ENCODE measurements at regions not wholly inside any gene's neighbourhood (a gene's known extent, or its start where the extent isn't known, plus 50 kb on each side); places are given as distances from the start of the nearest gene placed in this dataset.

DNA sequence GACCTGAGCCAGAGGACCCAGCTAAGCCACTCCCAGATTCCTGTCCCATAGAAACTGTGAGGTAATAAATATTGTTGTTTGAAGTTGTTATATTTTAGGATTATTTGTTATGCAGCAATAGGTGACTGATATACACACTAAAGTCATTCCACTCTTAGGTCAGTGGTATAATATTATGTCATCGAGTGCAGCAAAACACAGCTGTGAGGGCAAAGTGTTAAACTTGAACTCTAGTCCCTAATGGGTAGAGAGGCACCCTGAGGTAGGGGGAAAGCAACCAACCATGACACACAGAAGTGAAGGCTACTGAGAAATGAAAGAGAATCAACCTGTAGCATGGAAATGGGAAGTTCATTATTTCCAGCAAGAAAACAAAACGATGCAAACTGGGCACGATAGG is 66.6 kb downstream of the ATXN3L start:
- Mint-ChIP-seq H3K4me3 (no peak overlapping the region), H3K36me3 (ENCODE audit: insufficient read depth in 2 of 2) (peaks cover 2 to 4% of the 10 kb centered on the region in 2 donors), H3K9me3 (peaks cover 0 to 5% of the 10 kb centered on the region in 2 donors), H3K4me1 (ENCODE audit: low read depth) (peaks cover 40% of the 10 kb centered on the region), H3K27ac (no peak overlapping the region), H3K27me3 (ENCODE audit: low read depth) (peaks cover 25% of the 10 kb centered on the region)
- ATAC-seq (replicated peaks in 1 of 2) (no peak), DNase-seq (no peak)

DNA sequence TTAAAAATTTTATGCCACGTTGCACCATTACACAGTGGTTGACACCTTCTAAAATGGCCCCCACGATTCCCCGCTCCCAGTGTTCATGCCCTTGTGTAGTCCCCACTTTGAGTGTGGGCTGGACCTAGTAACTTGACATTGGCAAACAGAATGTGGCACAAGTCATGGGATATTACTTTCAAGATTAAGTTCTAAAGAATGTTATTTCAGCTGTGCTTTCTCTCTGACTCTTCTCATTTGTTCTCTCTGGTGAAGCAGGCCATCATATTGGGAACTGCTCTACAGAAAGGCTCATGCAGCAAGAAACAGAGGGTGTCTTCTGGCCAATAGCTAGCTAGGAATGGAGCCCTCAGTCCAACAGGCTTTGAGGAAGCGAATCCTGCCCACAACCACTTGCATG is 67.1 kb downstream of the ATXN3L start:
- Mint-ChIP-seq H3K4me3 (no peak overlapping the region), H3K4me1 (ENCODE audit: low read depth) (peaks cover 35% of the 10 kb centered on the region), H3K27ac (no peak overlapping the region), H3K36me3 (ENCODE audit: insufficient read depth in 2 of 2) (peaks cover 2 to 4% of the 10 kb centered on the region in 2 donors), H3K27me3 (ENCODE audit: low read depth) (peaks cover 25% of the 10 kb centered on the region), H3K9me3 (peaks cover 0 to 5% of the 10 kb centered on the region in 2 donors)
- ATAC-seq (replicated peaks in 1 of 2) (no peak), DNase-seq (no peak)

DNA sequence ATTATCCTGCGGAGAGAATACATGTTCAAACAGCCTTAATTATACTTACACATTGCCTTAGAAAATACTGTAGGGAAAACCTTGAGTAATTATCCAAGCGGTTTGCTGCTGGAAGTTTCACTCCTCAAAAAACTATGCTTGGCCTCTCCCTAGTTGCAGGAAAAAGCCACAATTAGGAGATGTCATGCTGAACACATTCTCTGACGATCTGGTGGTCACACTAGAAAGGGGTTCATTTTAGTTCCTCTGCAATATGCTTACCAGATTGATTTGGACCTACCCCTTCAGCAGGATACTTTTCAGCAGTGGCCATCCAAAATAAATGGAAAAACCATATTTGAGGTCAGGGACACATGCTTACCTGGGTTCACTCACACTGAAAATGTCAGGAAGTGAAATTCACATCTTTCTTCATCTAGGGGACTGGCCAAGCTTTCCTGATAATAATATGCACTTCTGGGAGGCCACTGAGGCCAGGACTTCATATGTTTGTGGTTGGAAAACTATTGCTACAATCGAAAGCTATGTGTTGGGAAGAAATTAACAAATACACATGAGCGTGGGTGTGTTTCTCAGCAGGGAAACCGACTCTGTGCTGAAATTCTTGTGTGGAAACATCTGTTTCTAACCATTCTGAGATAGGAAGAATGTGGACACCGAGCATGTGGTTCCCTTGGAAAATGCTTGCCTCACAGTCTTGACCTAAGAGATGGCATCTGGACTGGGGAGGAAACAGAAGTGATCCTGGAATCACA is 68.8 kb downstream of the ATXN3L start:
- Mint-ChIP-seq H3K4me3 (no peak overlapping the region), H3K9me3 (peaks cover 0 to 8% of the 10 kb centered on the region in 2 donors), H3K27ac (no peak overlapping the region), H3K4me1 (ENCODE audit: low read depth) (peaks cover 25% of the 10 kb centered on the region), H3K36me3 (ENCODE audit: insufficient read depth in 2 of 2) (peaks cover 2% of the 10 kb centered on the region in 2 donors), H3K27me3 (ENCODE audit: low read depth) (peaks cover 34% of the 10 kb centered on the region)
- ATAC-seq (replicated peaks in 1 of 2) (no peak), DNase-seq (no peak)

DNA sequence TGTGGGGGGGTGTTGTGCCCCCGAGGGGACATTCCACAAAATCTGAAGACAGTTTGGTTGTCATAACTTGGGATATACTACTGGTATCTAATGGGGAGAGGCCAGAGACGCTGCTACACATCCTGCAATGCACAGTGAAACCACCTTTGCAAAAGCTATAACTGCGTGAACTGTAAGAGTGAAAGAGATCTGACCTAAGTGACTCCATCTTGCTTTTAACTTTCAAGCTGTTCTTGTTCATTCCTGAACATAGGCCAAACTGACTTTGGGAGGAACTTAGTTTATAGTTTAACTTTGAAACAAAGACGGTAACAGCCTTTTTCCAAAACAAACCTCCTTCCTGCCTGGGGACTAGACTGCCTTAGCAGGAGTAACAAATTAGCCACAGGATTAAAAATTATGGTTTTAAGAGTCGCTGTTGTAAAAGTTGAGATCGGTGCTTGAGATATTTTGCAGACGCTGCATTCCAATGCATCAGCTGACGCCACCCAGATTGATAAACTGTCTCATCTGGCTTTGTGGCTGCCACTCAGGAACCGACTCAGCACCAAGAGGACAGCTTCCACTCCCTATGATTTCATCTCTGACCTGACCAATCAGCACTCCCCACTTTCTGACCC is 70.9 kb downstream of the ATXN3L start:
- Mint-ChIP-seq H3K4me3 (no peak overlapping the region), H3K27me3 (ENCODE audit: low read depth) (peaks cover 27% of the 10 kb centered on the region), H3K4me1 (ENCODE audit: low read depth) (peaks cover 9% of the 10 kb centered on the region), H3K27ac (no peak overlapping the region), H3K9me3 (peaks cover 0 to 11% of the 10 kb centered on the region in 2 donors), H3K36me3 (ENCODE audit: insufficient read depth in 2 of 2) (no peaks in the 10 kb centered on the region)
- DNase-seq (no peak), ATAC-seq (replicated peaks in 1 of 2) (no peak)

DNA sequence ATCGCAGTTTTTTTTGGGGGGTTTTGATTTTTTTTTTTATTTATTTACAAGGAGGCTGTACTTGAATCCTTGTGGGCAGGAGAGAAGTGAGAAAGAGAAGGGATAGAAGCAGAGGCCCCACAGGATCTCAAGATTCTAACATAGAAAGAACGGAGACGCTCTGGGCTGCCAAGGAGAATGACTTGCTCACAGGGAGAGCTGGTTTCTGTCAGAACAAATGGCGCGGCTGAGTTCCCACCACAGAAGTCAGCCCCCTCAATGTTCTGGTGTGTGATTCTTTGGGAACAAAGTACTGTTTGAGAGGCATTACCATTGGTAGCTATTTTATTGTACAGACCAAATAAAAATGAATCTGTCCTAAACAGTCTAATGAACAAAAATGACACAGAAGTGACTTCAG is 80.6 kb downstream of the ATXN3L start:
- no peaks in the 10 kb centered on the region for H3K9me3 Mint-ChIP-seq
- peaks cover 0 to 1% of the 10 kb centered on the region in 2 donors for H3K36me3 Mint-ChIP-seq (ENCODE audit: insufficient read depth in 2 of 2)
- no peak for ATAC-seq (replicated peaks in 1 of 2)
- H3K27ac Mint-ChIP-seq = no peak overlapping the region
- peaks cover 31% of the 10 kb centered on the region for H3K27me3 Mint-ChIP-seq (ENCODE audit: low read depth)
- H3K4me3 Mint-ChIP-seq = no peak overlapping the region
- H3K4me1 Mint-ChIP-seq (ENCODE audit: low read depth) = no peaks in the 10 kb centered on the region
- DNase-seq = no peak

DNA sequence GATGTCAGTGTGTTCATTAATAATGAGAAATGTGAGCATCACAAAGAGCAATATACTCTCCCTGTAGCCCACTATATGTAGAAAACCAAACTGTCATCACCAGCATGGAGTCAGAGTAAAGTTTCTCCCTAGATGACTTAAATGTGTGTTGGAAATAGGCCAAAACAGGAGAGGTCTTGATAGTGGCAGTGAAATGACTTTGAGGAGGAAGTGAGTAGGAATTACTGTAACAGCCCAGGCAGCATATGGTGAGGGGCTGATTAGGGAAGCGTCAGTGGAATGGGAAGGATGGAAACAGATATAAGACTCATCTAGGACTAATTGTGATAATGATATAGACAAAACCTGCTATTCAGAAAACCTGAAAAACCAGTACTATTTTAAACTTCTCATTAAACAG is 83.9 kb downstream of the ATXN3L start:
- DNase-seq = no peak
- H3K36me3 Mint-ChIP-seq (ENCODE audit: insufficient read depth in 2 of 2) = no peaks in the 10 kb centered on the region
- ATAC-seq (replicated peaks in 1 of 2) = no peak
- peaks cover 14% of the 10 kb centered on the region for H3K27me3 Mint-ChIP-seq (ENCODE audit: low read depth)
- no peak overlapping the region for H3K4me3 Mint-ChIP-seq
- no peaks in the 10 kb centered on the region for H3K9me3 Mint-ChIP-seq
- no peak overlapping the region for H3K27ac Mint-ChIP-seq
- H3K4me1 Mint-ChIP-seq (ENCODE audit: low read depth) = no peaks in the 10 kb centered on the region

DNA sequence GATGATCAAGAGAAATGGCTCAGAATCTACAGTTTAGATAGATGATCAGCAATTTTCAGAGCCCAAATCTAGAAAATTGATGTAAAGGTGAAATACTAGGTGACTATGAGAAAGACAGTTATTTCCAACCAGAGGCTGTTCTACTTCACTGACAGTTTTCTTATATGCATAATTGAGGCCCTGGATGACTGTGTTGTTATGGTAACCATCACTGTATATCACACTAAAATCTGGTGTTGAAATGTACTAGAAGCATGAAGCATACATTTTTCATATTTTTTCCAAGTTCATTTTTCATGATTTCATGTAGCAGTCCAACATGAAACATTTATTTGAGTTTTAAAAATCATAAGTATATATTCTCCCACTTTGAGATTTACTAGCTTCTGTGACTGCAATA is 87.4 kb downstream of the ATXN3L start:
- no peak for ATAC-seq (replicated peaks in 1 of 2)
- H3K27ac Mint-ChIP-seq = no peak overlapping the region
- no peak for DNase-seq
- H3K36me3 Mint-ChIP-seq (ENCODE audit: insufficient read depth in 2 of 2) = no peaks in the 10 kb centered on the region
- H3K4me1 Mint-ChIP-seq (ENCODE audit: low read depth) = no peaks in the 10 kb centered on the region
- H3K9me3 Mint-ChIP-seq = no peaks in the 10 kb centered on the region
- H3K4me3 Mint-ChIP-seq = no peak overlapping the region
- H3K27me3 Mint-ChIP-seq (ENCODE audit: low read depth) = peaks cover 8% of the 10 kb centered on the region

DNA sequence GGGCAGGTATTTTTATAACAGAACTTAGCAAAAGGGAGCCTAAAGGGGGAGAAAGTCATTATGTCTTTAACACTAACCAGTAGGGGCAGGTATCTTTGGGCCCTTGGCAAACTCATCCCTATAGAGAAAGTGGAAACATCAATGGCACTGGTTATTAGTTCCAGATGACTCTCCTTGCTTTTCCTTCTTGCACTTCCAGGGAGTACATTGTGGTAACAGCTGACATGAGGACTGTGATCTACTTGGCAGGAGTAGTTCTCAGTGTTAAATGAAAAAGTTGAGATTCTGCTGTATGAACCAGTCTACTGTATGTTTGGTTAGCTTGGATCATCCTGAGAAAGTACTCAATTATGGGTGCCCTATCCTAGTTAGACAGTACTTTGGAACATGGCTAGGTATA is 93.6 kb downstream of the ATXN3L start:
- ATAC-seq (replicated peaks in 1 of 2) = no peak
- no peak overlapping the region for H3K27ac Mint-ChIP-seq

DNA sequence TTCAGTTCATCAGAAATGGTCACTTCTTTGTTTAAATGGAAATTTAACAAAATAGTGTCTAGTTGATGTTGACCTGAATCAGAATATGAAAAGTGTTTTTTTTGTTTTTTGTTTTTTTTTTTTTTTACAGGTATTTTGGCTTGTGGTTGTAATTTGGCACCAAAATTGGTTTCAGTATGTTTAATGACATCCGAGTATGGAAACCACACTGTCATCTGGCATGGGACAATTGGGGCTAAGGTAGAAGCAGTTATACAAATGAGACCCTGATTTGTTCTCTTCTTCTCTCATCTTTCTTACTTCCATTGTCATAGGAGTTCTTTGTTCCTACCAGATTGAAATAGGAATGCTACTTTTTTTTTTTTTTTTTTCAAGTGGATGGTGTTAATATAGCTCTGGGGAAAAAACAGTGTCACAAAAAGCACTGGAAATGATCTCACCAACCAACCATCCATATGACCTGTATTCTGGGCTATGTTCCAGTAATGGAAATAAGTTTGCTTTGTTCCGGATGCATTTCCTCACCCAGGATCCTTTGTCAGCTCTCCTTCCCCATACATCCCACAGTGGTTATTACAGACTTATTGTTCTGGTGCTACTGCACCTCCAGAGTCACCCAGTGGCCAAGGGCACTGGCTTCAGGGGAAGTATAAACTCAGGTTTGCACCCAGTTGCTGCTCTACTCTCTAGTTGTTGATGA is 95.8 kb downstream of the ATXN3L start:
- no peak for DNase-seq
- H3K27ac Mint-ChIP-seq = no peak overlapping the region
- no peak for ATAC-seq (replicated peaks in 1 of 2)
- no peaks in the 10 kb centered on the region for H3K4me1 Mint-ChIP-seq (ENCODE audit: low read depth)
- H3K27me3 Mint-ChIP-seq (ENCODE audit: low read depth) = peaks cover 22% of the 10 kb centered on the region
- H3K4me3 Mint-ChIP-seq = no peak overlapping the region
- no peaks in the 10 kb centered on the region for H3K9me3 Mint-ChIP-seq
- no peaks in the 10 kb centered on the region for H3K36me3 Mint-ChIP-seq (ENCODE audit: insufficient read depth in 2 of 2)

More for the DNA sequence above, 93.6 kb downstream of the ATXN3L start:
- Mint-ChIP-seq H3K4me3 (no peak overlapping the region), H3K4me1 (ENCODE audit: low read depth) (no peaks in the 10 kb centered on the region), H3K27me3 (ENCODE audit: low read depth) (peaks cover 22% of the 10 kb centered on the region), H3K36me3 (ENCODE audit: insufficient read depth in 2 of 2) (no peaks in the 10 kb centered on the region), H3K9me3 (no peaks in the 10 kb centered on the region)
- DNase-seq = no peak

DNA sequence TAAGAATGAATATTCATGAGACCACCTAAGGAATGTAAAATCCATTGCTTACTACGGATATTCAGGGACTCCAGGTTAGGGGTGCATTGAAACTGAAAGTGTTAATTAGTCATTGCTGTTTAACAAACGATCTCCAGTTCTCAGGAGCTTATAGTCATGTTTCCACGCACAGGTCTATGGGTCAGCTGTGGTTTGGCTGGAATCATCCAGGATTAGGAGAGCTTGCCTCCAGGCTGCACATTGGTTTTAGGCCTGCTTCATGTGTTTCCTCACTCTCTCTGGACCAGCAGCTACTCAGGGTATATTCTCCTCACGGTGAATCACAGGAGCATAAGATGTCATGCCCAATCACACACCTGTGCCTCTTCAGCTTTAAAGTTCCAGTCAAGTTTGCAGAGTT is 98.9 kb downstream of the ATXN3L start:
- H3K27me3 Mint-ChIP-seq (ENCODE audit: low read depth) = peaks cover 33% of the 10 kb centered on the region
- no peaks in the 10 kb centered on the region for H3K9me3 Mint-ChIP-seq
- H3K4me1 Mint-ChIP-seq (ENCODE audit: low read depth) = no peaks in the 10 kb centered on the region
- no peak overlapping the region for H3K4me3 Mint-ChIP-seq
- no peak overlapping the region for H3K27ac Mint-ChIP-seq
- ATAC-seq (replicated peaks in 1 of 2) = no peak
- no peak for DNase-seq
- no peaks in the 10 kb centered on the region for H3K36me3 Mint-ChIP-seq (ENCODE audit: insufficient read depth in 2 of 2)

DNA sequence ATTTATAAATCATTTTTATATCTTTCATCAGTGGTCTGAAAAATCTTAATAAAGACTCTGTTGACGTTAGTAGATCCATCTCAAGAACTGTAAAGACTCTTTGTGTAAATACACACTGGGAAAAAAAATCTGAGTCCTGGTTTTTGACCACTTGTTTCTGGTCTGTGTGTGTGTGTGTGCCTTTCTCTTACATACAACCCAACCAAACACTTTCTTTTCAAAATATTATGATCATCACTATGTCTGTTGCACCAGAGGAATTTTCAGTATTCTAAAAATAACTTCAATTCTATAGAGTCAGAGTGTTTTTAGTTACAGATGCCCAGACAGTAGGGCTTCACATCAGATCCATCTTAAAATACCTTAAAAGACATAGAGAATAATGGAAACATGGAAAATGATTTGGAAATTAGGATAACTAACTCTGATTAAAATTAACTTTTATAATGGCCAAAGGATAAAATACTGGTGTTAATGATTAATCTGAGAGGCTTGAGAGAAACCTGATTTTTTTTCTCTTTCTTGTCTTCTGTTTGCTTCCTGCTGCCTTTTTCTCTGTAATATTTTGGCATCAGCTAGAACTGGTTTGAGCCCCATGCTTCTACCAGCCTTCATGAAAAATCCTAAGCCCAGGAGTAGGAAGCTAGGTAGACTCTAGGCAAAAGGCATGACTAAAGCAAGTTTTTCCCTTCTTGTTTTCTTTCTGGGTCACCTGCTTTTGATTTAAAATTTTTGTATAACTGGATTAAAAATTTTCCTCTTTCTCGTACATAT is 99.7 kb downstream of the ATXN3L start:
- DNase-seq = no peak
- H3K27ac Mint-ChIP-seq = no peak overlapping the region
- H3K27me3 Mint-ChIP-seq (ENCODE audit: low read depth) = peaks cover 38% of the 10 kb centered on the region
- ATAC-seq (replicated peaks in 1 of 2) = no peak
- no peaks in the 10 kb centered on the region for H3K36me3 Mint-ChIP-seq (ENCODE audit: insufficient read depth in 2 of 2)
- no peak overlapping the region for H3K4me3 Mint-ChIP-seq
- no peaks in the 10 kb centered on the region for H3K4me1 Mint-ChIP-seq (ENCODE audit: low read depth)
- no peaks in the 10 kb centered on the region for H3K9me3 Mint-ChIP-seq

DNA sequence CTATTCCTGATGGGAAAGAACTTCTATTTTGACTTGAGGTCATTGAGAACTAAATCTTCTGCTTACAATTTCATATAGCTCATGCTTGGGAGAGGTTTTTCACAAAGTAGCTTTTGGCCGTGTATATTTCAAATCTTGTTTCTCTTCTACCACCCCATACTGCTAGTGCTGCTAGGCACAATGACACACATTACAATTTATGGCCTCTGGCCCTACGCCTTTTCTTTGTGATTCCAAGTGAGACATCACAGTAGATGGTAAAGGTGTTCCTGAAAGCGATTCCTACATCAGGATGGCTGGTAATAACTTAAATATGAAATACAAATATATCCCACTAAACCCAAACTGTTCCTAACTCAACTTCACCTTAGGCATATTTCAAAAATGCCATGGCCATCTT is 101.1 kb downstream of the ATXN3L start:
- no peak overlapping the region for H3K27ac Mint-ChIP-seq
- H3K4me1 Mint-ChIP-seq (ENCODE audit: low read depth) = no peaks in the 10 kb centered on the region
- no peak overlapping the region for H3K4me3 Mint-ChIP-seq
- ATAC-seq (replicated peaks in 1 of 2) (no peak), DNase-seq (no peak)
- no peaks in the 10 kb centered on the region for H3K36me3 Mint-ChIP-seq (ENCODE audit: insufficient read depth in 2 of 2)
- H3K9me3 Mint-ChIP-seq = no peaks in the 10 kb centered on the region
- peaks cover 38% of the 10 kb centered on the region for H3K27me3 Mint-ChIP-seq (ENCODE audit: low read depth)

DNA sequence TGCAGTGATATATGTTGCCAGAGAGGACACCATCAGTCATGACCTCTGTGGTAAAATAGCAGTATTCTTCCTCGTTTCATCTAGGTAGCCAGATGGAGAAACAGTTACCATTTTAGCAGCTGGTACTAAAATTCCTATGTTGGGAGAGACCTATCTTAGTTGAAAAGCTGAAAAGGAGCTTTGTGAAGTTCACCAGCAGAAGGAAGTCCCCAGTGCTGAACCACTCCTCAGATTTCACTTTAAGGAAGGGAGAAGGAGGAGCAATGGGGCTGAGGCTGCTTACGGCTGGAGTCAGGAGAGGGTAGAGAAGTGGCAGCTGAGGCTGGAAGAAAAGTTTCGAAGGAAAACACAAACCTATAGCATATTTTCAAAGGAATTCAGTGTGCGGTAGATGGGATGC is 103.7 kb downstream of the ATXN3L start:
- no peaks in the 10 kb centered on the region for H3K4me1 Mint-ChIP-seq (ENCODE audit: low read depth)
- DNase-seq = no peak
- ATAC-seq (replicated peaks in 1 of 2) = no peak
- H3K36me3 Mint-ChIP-seq (ENCODE audit: insufficient read depth in 2 of 2) = no peaks in the 10 kb centered on the region
- H3K9me3 Mint-ChIP-seq = no peaks in the 10 kb centered on the region
- no peak overlapping the region for H3K27ac Mint-ChIP-seq
- peaks cover 16% of the 10 kb centered on the region for H3K27me3 Mint-ChIP-seq (ENCODE audit: low read depth)
- no peak overlapping the region for H3K4me3 Mint-ChIP-seq
